ENCODE measurements at regions not wholly inside any gene's neighbourhood (a gene's known extent, or its start where the extent isn't known, plus 50 kb on each side); places are given as distances from the start of the nearest gene placed in this dataset.

GRCh38 chr2:136381722-136382633, 264.0 kb upstream of the CXCR4 start (continued):
- 0 out of 2 replicates have a peak, but pooled peaks have one; percentile 29 for TF ChIP-seq BACH1 (IDR thresholded peaks at IDR 0.05; ENCODE audit: borderline replicate concordance)
- TF ChIP-seq ZNF217 (IDR thresholded peaks at IDR 0.05): no peak; the same call in 1 of the 2 replicates
- TF ChIP-seq HDAC2 (IDR thresholded peaks at IDR 0.05): no peak
- TF ChIP-seq, protein P1, sequence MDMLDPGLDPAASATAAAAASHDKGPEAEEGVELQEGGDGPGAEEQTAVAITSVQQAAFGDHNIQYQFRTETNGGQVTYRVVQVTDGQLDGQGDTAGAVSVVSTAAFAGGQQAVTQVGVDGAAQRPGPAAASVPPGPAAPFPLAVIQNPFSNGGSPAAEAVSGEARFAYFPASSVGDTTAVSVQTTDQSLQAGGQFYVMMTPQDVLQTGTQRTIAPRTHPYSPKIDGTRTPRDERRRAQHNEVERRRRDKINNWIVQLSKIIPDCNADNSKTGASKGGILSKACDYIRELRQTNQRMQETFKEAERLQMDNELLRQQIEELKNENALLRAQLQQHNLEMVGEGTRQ (IDR thresholded peaks at IDR 0.05; ENCODE audit: borderline replicate concordance, low read depth, low read length): no peak; the same call in 1 of the 2 replicates
- TF ChIP-seq RCOR1 (conservative IDR thresholded peaks at IDR 0.05; ENCODE audit: low read depth, low read length): peak; percentile 13; the same call in 1 of the 2 replicates
- TF ChIP-seq JUNB (IDR thresholded peaks at IDR 0.05): peak; percentile 81
- no peak for TF ChIP-seq MYC (IDR thresholded peaks at IDR 0.05; ENCODE audit: insufficient read depth, insufficient read length, insufficient replicate concordance, low read length, severe bottlenecking)
- TF ChIP-seq NFIC (IDR thresholded peaks at IDR 0.05; ENCODE audit: low read depth, low read length): peak; percentile 80; the same call in 1 of the 2 replicates
- no peak for TF ChIP-seq CEBPB (IDR thresholded peaks at IDR 0.05; ENCODE audit: borderline replicate concordance in 1 of 2, low read depth in 2 of 2, low read length in 2 of 2)
- TF ChIP-seq ZNF274 (IDR thresholded peaks at IDR 0.05; ENCODE audit: insufficient read depth, insufficient read length): no peak
- no peak for TF ChIP-seq CTCF (IDR thresholded peaks at IDR 0.05 in 2 of 3, conservative IDR thresholded peaks at IDR 0.05 in 1 of 3; ENCODE audit: control insufficient read depth in 2 of 3, extremely low read depth in 1 of 3, insufficient read depth in 1 of 3, low read depth in 3 of 3, low read length in 3 of 3)
- TF ChIP-seq BCL3 (IDR thresholded peaks at IDR 0.05; ENCODE audit: borderline replicate concordance, insufficient read depth, low read depth, low read length, poor library complexity, severe bottlenecking): peak; percentile 20
- TF ChIP-seq SREBF1 (IDR thresholded peaks at IDR 0.05; ENCODE audit: low read length): no peak
- peak; percentile 82 for TF ChIP-seq NFYB (IDR thresholded peaks at IDR 0.05; ENCODE audit: insufficient read depth, low read depth, low read length)
- TF ChIP-seq NR2F1 (conservative IDR thresholded peaks at IDR 0.05): peak; percentile 67
- TF ChIP-seq TCF12 (IDR thresholded peaks at IDR 0.05; ENCODE audit: low read depth, low read length): peak; percentile 94
- TF ChIP-seq, protein P2, sequence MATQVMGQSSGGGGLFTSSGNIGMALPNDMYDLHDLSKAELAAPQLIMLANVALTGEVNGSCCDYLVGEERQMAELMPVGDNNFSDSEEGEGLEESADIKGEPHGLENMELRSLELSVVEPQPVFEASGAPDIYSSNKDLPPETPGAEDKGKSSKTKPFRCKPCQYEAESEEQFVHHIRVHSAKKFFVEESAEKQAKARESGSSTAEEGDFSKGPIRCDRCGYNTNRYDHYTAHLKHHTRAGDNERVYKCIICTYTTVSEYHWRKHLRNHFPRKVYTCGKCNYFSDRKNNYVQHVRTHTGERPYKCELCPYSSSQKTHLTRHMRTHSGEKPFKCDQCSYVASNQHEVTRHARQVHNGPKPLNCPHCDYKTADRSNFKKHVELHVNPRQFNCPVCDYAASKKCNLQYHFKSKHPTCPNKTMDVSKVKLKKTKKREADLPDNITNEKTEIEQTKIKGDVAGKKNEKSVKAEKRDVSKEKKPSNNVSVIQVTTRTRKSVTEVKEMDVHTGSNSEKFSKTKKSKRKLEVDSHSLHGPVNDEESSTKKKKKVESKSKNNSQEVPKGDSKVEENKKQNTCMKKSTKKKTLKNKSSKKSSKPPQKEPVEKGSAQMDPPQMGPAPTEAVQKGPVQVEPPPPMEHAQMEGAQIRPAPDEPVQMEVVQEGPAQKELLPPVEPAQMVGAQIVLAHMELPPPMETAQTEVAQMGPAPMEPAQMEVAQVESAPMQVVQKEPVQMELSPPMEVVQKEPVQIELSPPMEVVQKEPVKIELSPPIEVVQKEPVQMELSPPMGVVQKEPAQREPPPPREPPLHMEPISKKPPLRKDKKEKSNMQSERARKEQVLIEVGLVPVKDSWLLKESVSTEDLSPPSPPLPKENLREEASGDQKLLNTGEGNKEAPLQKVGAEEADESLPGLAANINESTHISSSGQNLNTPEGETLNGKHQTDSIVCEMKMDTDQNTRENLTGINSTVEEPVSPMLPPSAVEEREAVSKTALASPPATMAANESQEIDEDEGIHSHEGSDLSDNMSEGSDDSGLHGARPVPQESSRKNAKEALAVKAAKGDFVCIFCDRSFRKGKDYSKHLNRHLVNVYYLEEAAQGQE (IDR thresholded peaks at IDR 0.05; ENCODE audit: low read depth, low read length): 0 out of 2 replicates have a peak, but pooled peaks have one; percentile 3
- TF ChIP-seq EP300 (IDR thresholded peaks at IDR 0.05; ENCODE audit: borderline replicate concordance in 1 of 2, control insufficient read depth in 1 of 2, low read depth in 2 of 2, low read length in 2 of 2): peak; percentile 96 to 99
- no peak for TF ChIP-seq POLR2AphosphoS2 (IDR thresholded peaks at IDR 0.05; ENCODE audit: low read depth, low read length)

Measured in GM12878 (cell line).